Occipital lobe (tissue), 1 donor: ENCODE measurements at regions not wholly inside any gene's neighbourhood (a gene's known extent, or its start where the extent isn't known, plus 50 kb on each side); places are given as distances from the start of the nearest gene placed in this dataset.

Source experiments
- DNase-seq: peaks from one replicate; lab custom pipeline; 2025; lab: John Stamatoyannopoulos, UW

DNA sequence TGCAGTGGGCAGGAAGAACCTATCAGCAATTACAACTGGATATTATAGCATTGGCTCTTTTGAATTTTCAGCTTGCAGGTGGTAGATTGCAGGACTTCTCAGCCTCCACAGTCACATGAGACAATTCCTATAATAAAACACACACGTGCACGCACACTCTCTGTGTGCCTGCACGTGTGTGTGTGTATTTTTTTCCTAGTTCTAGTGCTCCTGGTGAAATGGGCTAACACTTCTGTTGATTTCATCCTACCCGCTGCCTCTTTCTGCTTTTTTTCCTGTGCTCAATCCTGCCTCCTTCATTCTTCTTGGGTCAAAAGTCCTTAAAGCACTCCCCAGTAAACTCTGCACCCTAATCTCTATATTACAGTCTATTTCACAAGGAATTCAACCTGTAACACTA is 320.1 kb downstream of the OSTF1 start:
- DNase-seq: no peak

- DNase-seq: no peak
These were observed 322.1 kb downstream of the OSTF1 start for GRCh38 chr9:75410405-75410804.

DNA sequence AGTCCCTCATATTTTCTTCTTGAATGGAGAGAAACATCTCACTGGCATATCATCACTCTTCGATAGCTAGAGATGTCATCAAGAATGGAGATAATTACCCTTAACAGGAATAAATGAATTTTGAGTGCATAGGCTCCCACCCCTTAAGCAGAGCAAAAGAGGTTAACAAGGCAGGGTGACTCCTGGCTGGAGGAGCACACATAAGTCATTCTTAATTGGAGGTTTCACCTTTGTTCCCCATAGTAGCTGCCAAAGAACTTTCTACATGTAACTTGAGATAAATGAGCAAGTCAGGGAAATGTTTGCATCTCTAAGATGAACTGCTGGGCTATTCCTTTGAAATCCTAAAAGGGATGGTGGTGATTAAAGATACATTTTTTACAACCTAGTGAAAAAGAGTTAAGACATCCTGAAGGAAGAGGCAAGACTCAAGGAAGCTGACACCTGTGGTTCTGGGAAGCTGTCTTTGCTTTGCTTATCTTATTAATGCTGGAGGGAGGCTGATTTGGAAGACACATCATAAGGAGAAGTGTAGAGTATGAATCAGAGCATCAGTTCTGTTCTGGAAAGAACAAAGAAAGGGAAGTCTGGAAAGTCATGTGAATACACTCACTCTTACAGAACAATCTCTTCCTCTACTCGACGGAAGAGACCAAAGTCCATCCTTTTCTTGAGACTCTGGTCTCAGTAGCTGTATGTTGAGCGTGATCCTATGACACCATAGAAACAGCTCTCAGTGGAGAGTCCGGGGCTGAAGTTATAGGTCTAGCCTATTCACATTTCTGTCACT is 326.3 kb downstream of the OSTF1 start:
- no peak for DNase-seq

DNA sequence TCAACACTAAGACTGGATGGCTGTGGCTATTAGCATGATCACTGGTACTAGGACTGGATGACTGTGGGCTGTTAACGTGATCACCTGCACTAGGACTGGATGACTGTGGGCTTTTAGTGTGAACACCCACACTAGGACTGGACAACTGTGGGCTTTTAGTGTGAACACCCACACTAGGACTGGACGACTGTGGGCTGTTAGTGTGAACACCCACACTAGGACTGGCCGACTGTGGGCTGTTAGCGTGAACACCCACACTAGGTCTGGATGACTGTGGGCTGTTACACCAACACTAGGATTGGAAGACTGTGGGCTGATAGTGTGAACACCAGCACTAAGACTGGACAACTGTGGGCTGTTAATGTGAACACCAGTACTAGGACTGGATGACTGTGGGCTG is 329.2 kb downstream of the OSTF1 start:
- no peak for DNase-seq

GRCh38 chr9:75418518-75418917 is 330.2 kb downstream of the OSTF1 start:
- no peak for DNase-seq

GRCh38 chr9:75422944-75423522 is 334.7 kb downstream of the OSTF1 start:
- DNase-seq: no peak

DNA sequence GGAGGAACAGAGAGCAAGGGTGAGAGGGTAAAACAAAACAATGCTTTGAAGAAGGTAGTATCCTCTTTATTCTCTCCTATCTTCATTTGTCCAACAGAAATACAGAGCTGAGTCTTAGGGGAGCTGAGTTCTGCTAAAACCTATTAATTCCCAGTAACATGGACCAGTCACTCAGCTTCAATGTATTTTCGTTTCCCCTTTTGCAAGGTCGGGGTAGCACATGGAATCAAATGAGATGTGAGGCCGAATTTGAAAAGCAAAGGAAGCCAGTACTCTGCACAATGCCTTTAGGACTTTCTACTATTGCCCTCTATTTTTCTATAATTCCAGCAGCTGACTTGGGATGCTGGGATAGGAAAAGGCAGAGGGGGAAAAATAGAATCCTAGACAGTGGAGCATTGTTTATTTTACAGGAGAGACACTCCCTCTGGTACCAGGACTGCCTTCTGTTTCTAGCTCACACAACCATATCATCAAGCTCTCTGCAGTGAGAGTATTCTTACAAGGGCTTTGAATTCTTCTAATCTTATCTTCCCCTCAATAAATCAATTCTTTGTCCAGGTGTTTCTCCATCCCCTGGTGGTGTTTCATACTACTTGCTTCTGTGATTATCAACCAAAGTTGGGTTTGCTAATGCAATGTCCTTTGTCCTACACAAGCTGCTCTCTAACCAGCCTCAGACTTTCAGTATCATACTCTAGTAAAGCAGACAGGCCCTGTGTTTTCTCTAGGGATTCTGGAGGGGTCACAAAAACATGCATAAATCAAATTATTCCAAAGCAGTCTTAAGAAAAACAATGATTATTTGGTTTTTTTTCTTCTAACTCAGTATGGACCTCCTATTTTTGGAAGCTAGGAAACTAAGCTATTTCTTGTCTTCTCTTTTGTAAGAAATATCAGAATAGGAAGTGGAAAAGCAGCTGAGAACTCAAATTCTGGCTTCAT is 341.5 kb downstream of the OSTF1 start:
- DNase-seq: no peak

DNA sequence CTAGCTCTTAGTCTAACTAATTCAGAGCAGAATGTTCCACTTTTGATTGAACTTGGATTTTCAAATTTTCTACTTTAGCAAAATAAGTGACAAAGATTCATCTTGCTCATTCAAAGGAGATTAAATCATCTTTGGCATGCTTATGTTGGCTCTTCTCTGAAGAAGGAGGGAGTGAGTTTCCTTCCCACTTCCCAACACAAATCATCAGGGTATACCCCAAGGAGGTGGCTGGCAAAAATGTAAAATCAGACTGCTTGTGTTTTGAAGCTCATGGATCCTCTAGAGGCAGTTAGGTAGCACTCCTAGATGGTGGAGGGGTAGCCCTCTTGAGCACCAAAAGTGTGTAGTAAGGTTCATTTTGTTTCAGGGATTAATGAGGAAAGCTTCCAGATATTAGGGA is 343.1 kb downstream of the OSTF1 start:
- DNase-seq: no peak

GRCh38 chr9:75432386-75432785 is 344.1 kb downstream of the OSTF1 start:
- DNase-seq: no peak

DNA sequence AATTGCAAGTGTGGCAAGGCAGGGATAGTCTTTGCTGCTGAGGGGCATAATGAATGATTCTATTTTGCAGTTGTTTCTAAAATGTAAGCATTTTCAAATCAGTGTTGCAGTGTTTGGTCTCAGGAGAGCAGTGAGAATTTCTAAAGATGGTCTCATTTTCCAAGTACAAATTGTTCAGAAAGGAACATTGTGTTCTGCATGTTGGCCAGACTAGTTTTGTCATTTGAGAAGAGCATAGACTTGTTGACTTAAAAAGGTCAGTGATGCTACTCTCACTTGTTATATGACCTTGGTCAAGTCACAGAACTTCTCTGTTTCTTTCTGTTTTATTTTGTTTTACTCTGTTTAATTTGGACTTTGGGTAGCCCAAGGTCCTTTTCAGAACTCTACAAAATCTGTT is 344.6 kb downstream of the OSTF1 start:
- DNase-seq: no peak

- no peak for DNase-seq
These were observed 350.4 kb downstream of the OSTF1 start for GRCh38 chr9:75438716-75439115.

DNA sequence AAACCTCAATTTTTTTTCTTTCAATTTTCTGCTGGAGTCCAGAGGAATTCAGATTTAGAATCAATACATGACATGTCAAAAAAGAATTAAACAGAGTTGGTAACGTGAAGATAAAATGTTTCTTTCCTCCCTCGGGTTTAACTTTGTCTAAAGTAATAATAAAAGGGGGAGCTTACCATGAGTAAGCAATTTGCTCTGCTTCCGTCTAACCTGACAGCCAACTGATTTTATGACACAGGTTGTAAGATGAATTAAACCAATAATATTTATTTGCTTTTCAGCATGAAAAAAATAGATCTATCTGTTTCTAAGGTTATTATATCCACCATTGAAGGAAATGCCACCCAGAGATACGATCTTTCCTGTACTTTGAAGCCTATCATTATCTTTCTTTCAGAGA is 352.6 kb downstream of the OSTF1 start:
- no peak for DNase-seq

DNA sequence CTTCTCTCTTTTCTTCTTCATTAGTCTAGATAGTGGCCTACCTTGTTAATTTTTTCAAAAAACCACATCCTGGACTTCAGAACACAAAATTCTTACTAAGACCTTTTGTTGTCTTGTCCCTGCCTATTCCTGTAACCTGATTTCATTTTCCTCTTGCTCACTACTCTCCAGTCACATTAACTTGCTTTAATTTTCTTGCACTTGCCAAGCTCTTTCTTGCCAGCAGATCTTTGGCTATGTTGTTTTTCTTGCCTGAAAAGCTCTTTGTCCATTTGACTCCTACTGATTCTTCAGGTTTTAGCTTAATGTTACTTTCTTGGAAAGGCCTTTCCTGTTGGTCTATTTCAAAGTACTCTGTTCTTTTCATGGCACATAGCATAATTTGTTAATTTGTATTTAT is 356.8 kb downstream of the OSTF1 start:
- no peak for DNase-seq

DNA sequence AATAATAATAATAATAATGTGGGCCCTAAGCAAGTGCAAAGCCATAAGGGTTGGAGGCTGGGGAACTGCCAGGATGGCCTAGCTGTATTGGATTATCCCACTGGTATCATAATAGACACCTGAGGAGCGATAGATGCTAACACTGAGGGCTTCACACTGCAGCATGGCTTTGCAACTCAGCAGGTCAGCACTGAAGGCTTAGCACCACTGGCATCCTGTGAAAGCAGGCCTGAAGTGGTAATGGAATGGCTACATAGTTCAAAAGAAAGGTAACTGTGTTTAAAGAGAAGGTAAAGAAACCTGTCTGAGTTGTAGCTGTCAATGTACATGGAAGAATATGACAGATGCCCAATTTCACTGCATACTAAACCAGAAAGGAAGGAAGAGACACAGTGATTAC is 359.0 kb downstream of the OSTF1 start:
- DNase-seq: no peak

DNA sequence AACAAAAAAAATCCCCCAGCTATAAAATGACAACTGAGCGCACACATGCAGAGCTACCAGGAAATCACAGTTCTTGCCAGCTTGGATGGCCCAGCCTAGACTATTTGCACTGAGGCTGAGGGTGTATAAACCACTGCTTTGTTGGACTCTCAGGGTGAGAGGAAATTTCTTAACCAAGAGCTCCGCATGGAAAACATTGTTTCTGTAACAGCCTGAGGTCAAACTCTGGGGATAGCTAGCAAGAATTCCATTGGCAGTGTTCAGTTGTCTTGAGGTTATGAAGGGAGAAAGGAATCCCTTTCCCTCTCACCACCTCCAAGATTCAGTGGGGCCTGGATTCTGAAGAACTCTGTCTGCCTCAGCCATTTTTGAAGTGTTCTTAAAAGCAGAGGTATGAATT is 360.0 kb downstream of the OSTF1 start:
- DNase-seq: no peak

GRCh38 chr9:75448955-75449354 is 360.6 kb downstream of the OSTF1 start:
- DNase-seq: no peak

GRCh38 chr9:75451045-75451444 is 362.7 kb downstream of the OSTF1 start:
- DNase-seq: no peak

GRCh38 chr9:75451505-75451904 is 363.2 kb downstream of the OSTF1 start:
- DNase-seq: no peak

DNA sequence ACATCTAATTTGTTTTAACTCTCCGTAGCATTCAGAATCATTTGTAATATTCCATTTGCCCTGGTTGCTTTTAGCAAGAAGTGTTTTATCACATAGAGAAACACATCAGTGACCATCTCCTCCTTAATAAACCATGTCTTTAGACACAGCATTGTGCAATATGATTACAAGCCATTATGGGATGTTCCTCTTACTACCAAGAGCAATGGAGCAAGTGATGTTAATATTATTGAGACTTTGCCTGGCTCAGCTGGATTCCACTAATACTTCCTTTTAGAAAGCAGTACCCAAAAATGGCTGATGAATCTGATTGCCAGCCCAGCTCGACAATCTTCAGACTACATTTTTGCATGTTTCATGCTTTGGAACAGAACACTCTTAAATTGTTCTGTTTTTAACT is 364.2 kb downstream of the OSTF1 start:
- DNase-seq: no peak

GRCh38 chr9:75454043-75454442 is 365.7 kb downstream of the OSTF1 start:
- DNase-seq: no peak

DNA sequence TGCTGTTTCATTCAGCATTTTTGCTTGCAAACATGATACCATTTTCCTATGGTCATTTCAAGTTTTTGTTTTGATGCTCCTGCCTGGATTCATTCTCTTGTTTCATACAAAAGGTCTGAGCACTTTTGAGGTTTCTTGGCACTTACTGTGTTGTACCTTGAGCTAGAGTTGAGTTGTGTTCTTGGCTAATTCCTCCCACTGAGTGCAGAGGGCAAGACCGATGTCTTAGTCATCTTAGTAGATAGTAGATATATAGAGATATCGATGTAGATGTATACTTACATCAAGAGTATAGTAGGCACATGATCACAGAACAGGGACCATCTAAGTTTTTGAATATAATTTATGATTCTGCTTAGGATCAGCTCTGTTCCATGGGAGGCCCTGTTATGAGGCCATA is 366.6 kb downstream of the OSTF1 start:
- DNase-seq: no peak

GRCh38 chr9:75455444-75455921 is 367.2 kb downstream of the OSTF1 start:
- DNase-seq: no peak
